Neural progenitor cell (in vitro differentiated cells): ENCODE measurements at regions not wholly inside any gene's neighbourhood (a gene's known extent, or its start where the extent isn't known, plus 50 kb on each side); places are given as distances from the start of the nearest gene placed in this dataset.

Source experiments
- DNase-seq: peaks from one replicate; pipeline ENCODE4 v3.0.0-alpha.2; 2016; ENCODE audit warnings: low spot score
- H2AFZ ChIP-seq: fragments of 200-600 bp; sonication (generic); replicated peaks from 2 replicates; pipeline ENCODE4 v1.6.1; 2016; ENCODE audit warnings: antibody characterized with exemption
- H3F3A ChIP-seq: fragments of 200-600 bp; sonication (generic); 2 replicates; pipeline ENCODE4 v1.6.1; 2016; ENCODE audit warnings: antibody characterized with exemption, low read depth
- H3K27ac ChIP-seq: fragments of 200-600 bp; sonication (generic); 2 replicates; pipeline ENCODE4 v1.5.1; 2016; ENCODE audit warnings: mild to moderate bottlenecking
- H3K27me3 ChIP-seq: fragments of 200-600 bp; sonication (generic); 2 replicates; pipeline ENCODE4 v1.6.1; 2016; ENCODE audit warnings: mild to moderate bottlenecking, moderate library complexity
- H3K36me3 ChIP-seq: fragments of 200-600 bp; sonication (generic); 2 replicates; pipeline ENCODE4 v1.5.1; 2016
- H3K4me1 ChIP-seq: fragments of 200-600 bp; sonication (generic); 2 replicates; pipeline ENCODE4 v1.6.1; 2016; ENCODE audit warnings: mixed run types
- H3K4me2 ChIP-seq: fragments of 200-600 bp; sonication (generic); 2 replicates; pipeline ENCODE4 v1.6.1; 2016
- H3K4me3 ChIP-seq: fragments of 200-600 bp; sonication (generic); 2 replicates; pipeline ENCODE4 v1.5.1; 2016
- H3K79me2 ChIP-seq: fragments of 200-600 bp; sonication (generic); 2 replicates; pipeline ENCODE4 v1.6.1; 2016; ENCODE audit warnings: low read depth
- H3K9ac ChIP-seq: fragments of 200-600 bp; sonication (generic); 2 replicates; pipeline ENCODE4 v1.6.1; 2016
- H3K9me3 ChIP-seq: fragments of 200-600 bp; sonication (generic); 2 replicates; pipeline ENCODE4 v1.5.1; 2016; ENCODE audit warnings: low read depth
- H4K20me1 ChIP-seq: fragments of 200-600 bp; sonication (generic); 2 replicates; pipeline ENCODE4 v1.6.1; 2016; ENCODE audit warnings: low read depth
- H3K27ac Mint-ChIP-seq: 3 replicates; pipeline ENCODE4 v1.8.0; 2021; ENCODE audit warnings: mixed read lengths
- H3K27me3 Mint-ChIP-seq: 2 replicates; pipeline ENCODE4 v1.8.0; 2022; ENCODE audit warnings: low read depth, mild to moderate bottlenecking, inconsistent platforms, moderate library complexity, mixed read lengths; ENCODE audit not compliant: insufficient read depth
- H3K36me3 Mint-ChIP-seq: 3 replicates; pipeline ENCODE4 v1.8.0; 2021; ENCODE audit warnings: mixed read lengths
- H3K4me1 Mint-ChIP-seq: 3 replicates; pipeline ENCODE4 v1.8.0; 2021; ENCODE audit warnings: mixed read lengths
- H3K4me3 Mint-ChIP-seq: 3 replicates; pipeline ENCODE4 v1.8.0; 2021; ENCODE audit warnings: mild to moderate bottlenecking, moderate library complexity, mixed read lengths
- H3K9me3 Mint-ChIP-seq: 3 replicates; pipeline ENCODE4 v1.8.0; 2020; ENCODE audit warnings: mixed read lengths
- CTCF ChIP-seq: fragments of 200-600 bp; sonication (generic); IDR thresholded peaks from 2 replicates; pipeline ENCODE4 v1.5.1; 2017; ENCODE audit warnings: antibody characterized with exemption, mild to moderate bottlenecking
- EZH2 ChIP-seq: fragments of 200-600 bp; sonication (generic); IDR thresholded peaks from 2 replicates; pipeline ENCODE4 v1.6.1; 2017; ENCODE audit warnings: antibody characterized with exemption, mild to moderate bottlenecking, moderate library complexity
- EZH2phosphoT487 ChIP-seq: fragments of 200-600 bp; sonication (generic); IDR thresholded peaks from 2 replicates; pipeline ENCODE4 v1.6.1; 2017; ENCODE audit warnings: antibody characterized with exemption

GRCh38 chr4:12053966-12054365, 625.3 kb upstream of the HS3ST1 start:
- Histone ChIP-seq H3K36me3 (no peaks in the 10 kb centered on the region), H3K4me3 (no peak overlapping the region), H3K27ac (no peak overlapping the region), H3F3A (no peaks in the 10 kb centered on the region), H3K79me2 (no peaks in the 10 kb centered on the region), H4K20me1 (no peaks in the 10 kb centered on the region), H3K9ac (no peak overlapping the region), H3K4me2 (no peak overlapping the region), H3K27me3 (no peaks in the 10 kb centered on the region), H3K4me1 (no peaks in the 10 kb centered on the region), H2AFZ (no peak overlapping the region), H3K9me3 (no peaks in the 10 kb centered on the region)
- TF ChIP-seq EZH2, result no peak
- TF ChIP-seq CTCF, result no peak
- TF ChIP-seq EZH2phosphoT487, result no peak
- H3K9me3 Mint-ChIP-seq, result no peaks in the 10 kb centered on the region
- H3K27ac Mint-ChIP-seq, result no peak overlapping the region
- no peak for DNase-seq
- H3K4me1 Mint-ChIP-seq, result no peaks in the 10 kb centered on the region
- no peaks in the 10 kb centered on the region for H3K27me3 Mint-ChIP-seq
- no peak overlapping the region for H3K4me3 Mint-ChIP-seq
- H3K36me3 Mint-ChIP-seq, result no peaks in the 10 kb centered on the region

- H3K36me3 Mint-ChIP-seq, result no peaks in the 10 kb centered on the region
- Histone ChIP-seq H3F3A (no peaks in the 10 kb centered on the region), H2AFZ (no peak overlapping the region), H3K27me3 (no peaks in the 10 kb centered on the region), H3K4me3 (no peak overlapping the region), H3K79me2 (no peaks in the 10 kb centered on the region), H4K20me1 (no peaks in the 10 kb centered on the region), H3K4me2 (no peak overlapping the region), H3K36me3 (no peaks in the 10 kb centered on the region), H3K9ac (no peak overlapping the region), H3K4me1 (no peaks in the 10 kb centered on the region), H3K9me3 (no peaks in the 10 kb centered on the region), H3K27ac (no peak overlapping the region)
- H3K4me1 Mint-ChIP-seq, result no peaks in the 10 kb centered on the region
- H3K9me3 Mint-ChIP-seq, result no peaks in the 10 kb centered on the region
- TF ChIP-seq EZH2phosphoT487 (no peak), EZH2 (no peak), CTCF (no peak)
- H3K27me3 Mint-ChIP-seq, result no peaks in the 10 kb centered on the region
- H3K4me3 Mint-ChIP-seq, result no peak overlapping the region
- no peak overlapping the region for H3K27ac Mint-ChIP-seq
- DNase-seq, result no peak
Observed at GRCh38 chr4:12053556-12053955, 624.9 kb upstream of the HS3ST1 start.

GRCh38 chr4:12050357-12050756, 621.7 kb upstream of the HS3ST1 start:
- Histone ChIP-seq H3K27ac (no peak overlapping the region), H3K4me2 (no peak overlapping the region)

More at GRCh38 chr4:12050357-12050756, 621.7 kb upstream of the HS3ST1 start:
- Histone ChIP-seq H3K36me3 (no peaks in the 10 kb centered on the region), H3K9ac (no peak overlapping the region), H3K4me1 (no peaks in the 10 kb centered on the region), H3K79me2 (no peaks in the 10 kb centered on the region), H3K4me3 (no peak overlapping the region), H2AFZ (no peak overlapping the region), H3F3A (no peaks in the 10 kb centered on the region), H3K9me3 (no peaks in the 10 kb centered on the region), H3K27me3 (no peaks in the 10 kb centered on the region), H4K20me1 (no peaks in the 10 kb centered on the region)
- DNase-seq, result peak; percentile 3
- Mint-ChIP-seq H3K9me3 (no peaks in the 10 kb centered on the region), H3K4me3 (no peak overlapping the region), H3K27me3 (peaks cover 3% of the 10 kb centered on the region), H3K36me3 (no peaks in the 10 kb centered on the region), H3K27ac (no peak overlapping the region), H3K4me1 (no peaks in the 10 kb centered on the region)
- TF ChIP-seq EZH2phosphoT487 (no peak), CTCF (no peak), EZH2 (no peak)
